Activated T-cell treated with anti-CD3 and anti-CD28 coated beads, Interleukin-2, amount 50 U/mL, for 48 hours (primary cell): ENCODE measurements at regions not wholly inside any gene's neighbourhood (a gene's known extent, or its start where the extent isn't known, plus 50 kb on each side); places are given as distances from the start of the nearest gene placed in this dataset.
A peak's percentile ranks its signal among the peaks of the same experiment; 100 is the strongest.
"Not testable (repeated sequence)": the region's sequence is repeated elsewhere in the genome, so short reads cannot be mapped to it uniquely, and the experiment has no call there.

Source experiments
- DNase-seq, 2 experiments: peaks; one replicate each; pipeline ENCODE4 v3.0.0-alpha.2; 2020

GRCh38 chr1:176396604-176397395 lies 66.2 kb upstream of the PAPPA2 start:
- DNase-seq = not testable (repeated sequence)

- no peak for DNase-seq
Measured at GRCh38 chr1:176391621-176392020, 71.4 kb upstream of the PAPPA2 start.

- DNase-seq = no peak
Measured at GRCh38 chr1:176384841-176385240, 78.1 kb upstream of the PAPPA2 start.

GRCh38 chr1:176382163-176382562 lies 80.8 kb upstream of the PAPPA2 start:
- DNase-seq = no peak

- DNase-seq = no peak
Measured at GRCh38 chr1:176379626-176380339, 83.2 kb upstream of the PAPPA2 start.

GRCh38 chr1:176374967-176375569 lies 87.9 kb upstream of the PAPPA2 start:
- DNase-seq = peak; percentile 75 to 80

GRCh38 chr1:176364236-176364905 lies 98.6 kb upstream of the PAPPA2 start:
- no peak for DNase-seq

GRCh38 chr1:176349135-176349715 lies 113.8 kb upstream of the PAPPA2 start:
- not testable (repeated sequence) for DNase-seq

GRCh38 chr1:176341656-176342055 lies 121.3 kb upstream of the PAPPA2 start:
- DNase-seq = no peak

- DNase-seq = no peak
Measured at GRCh38 chr1:176338877-176339276, 124.1 kb upstream of the PAPPA2 start.

- DNase-seq = no peak
Measured at GRCh38 chr1:176330782-176331181, 123.7 kb upstream of the COP1 start.

- DNase-seq = no peak
Measured at GRCh38 chr1:176325664-176326063, 118.6 kb upstream of the COP1 start.

GRCh38 chr1:176323472-176323871 lies 116.4 kb upstream of the COP1 start:
- no peak for DNase-seq

- DNase-seq = no peak
Measured at GRCh38 chr1:176315519-176316220, 108.6 kb upstream of the COP1 start.

GRCh38 chr1:176296602-176297001 lies 89.5 kb upstream of the COP1 start:
- DNase-seq = not testable (repeated sequence)

- no peak for DNase-seq
Measured at GRCh38 chr1:176285996-176286395, 78.9 kb upstream of the COP1 start.

GRCh38 chr1:176271572-176271971 lies 64.5 kb upstream of the COP1 start:
- no peak for DNase-seq
